Activated CD8-positive, alpha-beta memory T cell treated with anti-CD3 and anti-CD28 coated beads, Interleukin-2, amount 50 U/mL, for 48 hours (primary cell): ENCODE measurements at regions not wholly inside any gene's neighbourhood (a gene's known extent, or its start where the extent isn't known, plus 50 kb on each side); places are given as distances from the start of the nearest gene placed in this dataset.

Experiments used
- DNase-seq: peaks from one replicate; pipeline ENCODE4 v3.0.0-alpha.2; 2020

- DNase-seq = no peak
These were observed 62.3 kb upstream of the NKX2-2 start for GRCh38 chr20:21575981-21576740.

- no peak for DNase-seq
These were observed 61.3 kb upstream of the NKX2-2 start for GRCh38 chr20:21575167-21575566.

- DNase-seq = no peak
These were observed 60.6 kb upstream of the NKX2-2 start for GRCh38 chr20:21574443-21574842.

DNA sequence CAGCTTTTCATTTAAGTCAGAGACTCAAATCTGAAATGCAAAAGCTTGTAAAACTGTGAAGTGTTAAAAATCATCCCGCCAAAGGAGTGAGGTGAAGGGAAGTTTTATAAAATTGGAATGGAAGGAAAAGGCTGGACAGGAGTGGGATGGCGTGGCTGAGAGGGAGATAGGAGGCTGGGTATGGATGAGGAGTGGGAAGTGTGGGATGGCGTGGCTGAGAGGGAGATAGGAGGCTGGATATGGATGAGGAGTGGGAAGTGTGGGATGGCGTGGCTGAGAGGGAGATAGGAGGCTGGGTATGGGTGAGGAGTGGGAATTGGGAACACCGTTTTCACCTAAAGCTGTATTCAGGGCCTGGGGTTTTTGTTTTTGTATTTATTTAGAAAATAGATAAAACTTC is 59.4 kb upstream of the NKX2-2 start:
- no peak for DNase-seq

- no peak for DNase-seq
These were observed 58.2 kb upstream of the NKX2-2 start for GRCh38 chr20:21571841-21572690.

DNA sequence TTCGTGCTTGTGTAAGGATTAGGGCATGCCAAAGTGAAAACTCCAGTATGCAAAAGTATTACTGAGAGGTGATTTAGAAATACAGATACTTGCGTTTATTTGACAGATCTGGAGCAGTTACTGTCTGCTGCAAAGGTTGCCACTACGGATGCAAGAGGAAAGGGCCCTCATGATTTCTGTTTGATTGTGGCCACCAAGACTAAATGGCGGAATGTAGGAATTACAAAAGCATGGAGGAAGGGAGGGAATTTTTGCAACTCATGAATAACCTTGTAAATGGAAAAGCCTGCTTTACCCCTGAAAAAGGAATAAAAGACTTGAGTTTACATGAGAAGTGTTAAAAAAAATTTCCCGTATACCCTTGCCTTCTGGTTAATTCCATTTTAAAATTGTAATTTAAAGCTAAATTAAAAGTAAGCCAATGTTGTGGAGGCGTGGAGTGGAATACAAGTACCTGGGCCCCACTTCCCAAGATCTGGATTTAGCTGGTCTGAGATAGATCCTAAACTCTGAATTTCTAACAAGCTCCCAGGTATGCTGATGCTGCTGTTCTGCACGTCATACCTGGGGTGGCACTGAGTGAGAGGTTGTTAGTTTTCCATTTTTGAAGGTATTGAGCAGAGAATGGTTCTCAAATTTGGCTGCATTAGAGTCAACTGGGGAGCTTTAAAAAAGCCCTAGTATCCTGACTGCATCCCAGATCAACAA is 56.6 kb upstream of the NKX2-2 start:
- no peak for DNase-seq

DNA sequence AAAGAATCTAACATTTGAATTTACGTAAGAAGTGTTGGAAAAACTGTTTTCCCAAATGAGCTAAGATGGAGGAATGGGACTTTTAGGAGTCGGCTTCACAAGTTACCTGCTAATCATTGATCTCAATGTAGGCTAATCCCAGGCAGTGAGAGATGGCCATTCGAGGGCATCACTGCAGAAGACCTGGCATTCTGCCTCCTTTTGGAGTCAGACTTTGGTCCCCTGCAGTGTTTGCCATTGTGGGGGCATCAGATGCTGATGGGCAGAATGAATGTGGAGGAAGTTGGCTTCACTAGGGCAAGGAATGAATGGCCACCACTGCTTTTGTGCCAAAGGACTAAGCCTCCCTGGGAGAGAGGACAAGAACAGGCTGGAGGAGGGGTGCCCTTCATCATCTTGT is 55.7 kb upstream of the NKX2-2 start:
- DNase-seq = no peak

DNA sequence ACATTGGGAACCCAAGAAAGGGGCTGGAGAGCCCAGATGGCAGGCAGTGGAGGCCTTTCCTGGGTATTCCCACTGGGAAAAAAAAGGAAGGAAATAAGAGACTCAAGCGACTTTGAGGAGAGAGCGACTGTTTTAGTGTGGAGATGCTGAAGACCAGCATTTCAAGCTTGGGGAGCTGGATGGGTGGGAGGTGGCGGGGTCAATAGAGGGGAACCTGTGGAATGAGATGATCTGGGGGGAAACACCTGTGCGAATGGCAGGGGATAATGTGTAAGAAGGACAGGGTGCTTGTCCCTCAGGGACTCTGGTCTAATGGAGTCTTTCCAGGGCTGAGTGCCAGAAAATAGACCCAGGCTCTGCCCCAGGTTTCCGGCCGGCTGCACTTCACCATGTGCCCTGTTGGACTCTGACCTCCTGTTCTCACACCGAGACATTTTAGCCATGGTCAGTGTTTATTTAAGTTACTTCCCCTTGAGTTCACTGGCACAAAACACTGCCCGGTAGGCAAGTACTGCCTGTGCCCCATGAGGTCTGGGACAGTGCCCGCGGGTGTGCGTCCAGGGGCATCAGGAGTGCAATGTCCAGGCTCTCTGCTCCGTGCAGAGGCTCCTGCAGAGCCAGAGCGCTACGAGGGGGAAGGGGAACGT is 50.4 kb upstream of the NKX2-2 start:
- DNase-seq = no peak
